ENCODE measurements at regions not wholly inside any gene's neighbourhood (a gene's known extent, or its start where the extent isn't known, plus 50 kb on each side); places are given as distances from the start of the nearest gene placed in this dataset.

DNA sequence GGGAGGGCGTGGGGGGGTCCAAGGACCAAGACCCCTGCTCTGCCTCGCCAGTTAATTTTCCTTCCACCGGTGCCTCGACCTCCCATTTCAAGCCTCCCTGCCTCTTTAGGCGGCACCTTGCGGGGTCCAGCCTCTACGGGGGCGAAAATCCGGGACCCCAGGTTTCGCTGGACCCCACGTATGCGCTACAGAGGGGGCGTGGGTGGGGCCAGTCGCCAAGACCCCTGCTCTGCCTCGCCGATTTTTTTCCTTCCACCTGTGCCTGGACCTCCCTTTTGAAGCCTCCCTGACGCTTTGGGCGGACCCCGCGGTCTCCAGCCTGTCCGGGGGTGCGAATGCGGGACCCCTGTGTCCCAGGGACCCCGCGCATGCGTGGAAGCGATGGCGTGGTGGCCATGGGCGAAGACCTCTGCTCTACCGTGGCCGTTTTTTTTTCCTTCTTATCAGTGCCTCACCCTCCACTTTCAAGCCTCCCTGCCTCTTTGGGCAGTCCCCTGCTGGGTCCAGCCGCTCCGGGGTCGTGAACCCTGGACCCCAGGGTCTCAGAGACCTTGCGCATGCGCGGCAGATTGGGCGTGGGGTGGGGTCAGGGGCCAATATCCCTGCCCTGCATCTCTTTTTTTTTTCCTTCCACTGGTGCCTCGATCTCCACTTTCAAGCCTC is 324.2 kb downstream of the ALG10 start:
- POLR2A ChIA-PET: no interaction called here
- no peak for FAIRE-seq
- H3K27ac ChIP-seq (ENCODE audit: extremely low read length, insufficient read depth, low read length): no peak overlapping the region
- peaks cover 10 to 44% of the 10 kb centered on the region in 2 experiments for H3K27me3 ChIP-seq (ENCODE audit: control insufficient read depth in 1 of 2, insufficient read depth in 2 of 2, low read length in 2 of 2)
- WGBS (ENCODE audit: low lambda C conversion rate): 9% methylated on average over 30 of the region's 39 CpGs
- ATAC-seq: no peak
- BruUV-seq (replicated peaks): no TSS peak
- peaks cover 19% of the 10 kb centered on the region; the same call in 1 of the 2 replicates for H3K4me1 ChIP-seq (ENCODE audit: insufficient read depth, low read length)
- no peaks in the 10 kb centered on the region for H3K9me3 ChIP-seq (ENCODE audit: low read length)
- H3K79me2 ChIP-seq (ENCODE audit: insufficient read depth, low read length): no peaks in the 10 kb centered on the region
- TF ChIP-seq, protein P1, sequence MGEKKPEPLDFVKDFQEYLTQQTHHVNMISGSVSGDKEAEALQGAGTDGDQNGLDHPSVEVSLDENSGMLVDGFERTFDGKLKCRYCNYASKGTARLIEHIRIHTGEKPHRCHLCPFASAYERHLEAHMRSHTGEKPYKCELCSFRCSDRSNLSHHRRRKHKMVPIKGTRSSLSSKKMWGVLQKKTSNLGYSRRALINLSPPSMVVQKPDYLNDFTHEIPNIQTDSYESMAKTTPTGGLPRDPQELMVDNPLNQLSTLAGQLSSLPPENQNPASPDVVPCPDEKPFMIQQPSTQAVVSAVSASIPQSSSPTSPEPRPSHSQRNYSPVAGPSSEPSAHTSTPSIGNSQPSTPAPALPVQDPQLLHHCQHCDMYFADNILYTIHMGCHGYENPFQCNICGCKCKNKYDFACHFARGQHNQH (CRISPR knock-in tag; IDR thresholded peaks at IDR 0.05): no peak
- TF ChIP-seq, protein P2, sequence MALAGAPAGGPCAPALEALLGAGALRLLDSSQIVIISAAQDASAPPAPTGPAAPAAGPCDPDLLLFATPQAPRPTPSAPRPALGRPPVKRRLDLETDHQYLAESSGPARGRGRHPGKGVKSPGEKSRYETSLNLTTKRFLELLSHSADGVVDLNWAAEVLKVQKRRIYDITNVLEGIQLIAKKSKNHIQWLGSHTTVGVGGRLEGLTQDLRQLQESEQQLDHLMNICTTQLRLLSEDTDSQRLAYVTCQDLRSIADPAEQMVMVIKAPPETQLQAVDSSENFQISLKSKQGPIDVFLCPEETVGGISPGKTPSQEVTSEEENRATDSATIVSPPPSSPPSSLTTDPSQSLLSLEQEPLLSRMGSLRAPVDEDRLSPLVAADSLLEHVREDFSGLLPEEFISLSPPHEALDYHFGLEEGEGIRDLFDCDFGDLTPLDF (CRISPR knock-in tag; IDR thresholded peaks at IDR 0.05): no peak
- TF ChIP-seq SALL2 (CRISPR knock-in tag; IDR thresholded peaks at IDR 0.05): no peak
- no peak for TF ChIP-seq ZNF83 (CRISPR knock-in tag; IDR thresholded peaks at IDR 0.05; ENCODE audit: borderline replicate concordance)
- H4K20me1 ChIP-seq (ENCODE audit: insufficient read depth, low read length): no peaks in the 10 kb centered on the region
- H3K36me3 ChIP-seq (replicated peaks in 1 of 2; ENCODE audit: control insufficient read depth in 1 of 2, insufficient read depth in 2 of 2, low read length in 2 of 2): no peaks in the 10 kb centered on the region
- no peak overlapping the region for H2AFZ ChIP-seq (ENCODE audit: low read length)
- H3K4me2 ChIP-seq (ENCODE audit: low read depth, low read length): peak overlapping the region; percentile 53
- intact Hi-C loops (cut with micrococcal nuclease; ENCODE audit: unreplicated experiment) (loop anchor here (1.0 kb wide), 1 partner anchor 279 kb away; no protein-coding TSS in a partner anchor), in situ Hi-C loops (cut with HindIII; ENCODE audit: extremely low pct_ligation_motif_present, low pct_unique_long_range_greater_than_20kb) (no loop called here)
- no peak for DNase-seq (ENCODE audit: low spot score)
- no peak overlapping the region for H3K9ac ChIP-seq (ENCODE audit: insufficient read depth, low read depth, low read length)
- peak overlapping the region in 1 of 3 experiments; percentile 50; a peak in 1 of 6 replicates for H3K4me3 ChIP-seq (replicated peaks in 1 of 3; ENCODE audit: insufficient read depth in 1 of 3, low read depth in 2 of 3, low read length in 3 of 3)
- CTCF ChIA-PET (ENCODE audit: low intra/inter-chr PET ratio, low total read pairs): interaction anchor here (0.7 kb wide), 1 partner anchor 279 kb away, joined by 3 read pairs; no protein-coding TSS in a partner anchor

DNA sequence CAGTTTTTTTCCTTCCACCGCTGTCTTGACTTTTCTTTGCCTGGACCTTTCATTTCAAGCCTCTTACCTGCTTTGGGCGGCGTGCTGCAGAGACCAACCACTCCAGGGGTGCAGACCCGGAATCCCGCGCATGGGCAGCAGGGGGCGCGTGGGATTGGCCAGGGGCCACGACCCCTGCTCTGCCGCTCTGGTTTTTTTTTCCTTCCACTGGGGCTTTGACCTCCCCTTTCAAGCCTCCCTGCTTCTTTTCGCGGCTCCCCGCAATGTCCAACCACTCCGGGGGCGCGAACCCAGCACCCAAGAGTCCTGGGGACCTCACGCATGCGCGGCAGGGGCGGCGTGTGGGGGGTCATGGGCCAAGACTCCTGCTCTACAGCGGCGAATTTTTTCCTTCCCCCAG is 325.1 kb downstream of the ALG10 start:
- Histone ChIP-seq H3K79me2 (ENCODE audit: insufficient read depth, low read length) (no peaks in the 10 kb centered on the region), H3K27me3 (ENCODE audit: control insufficient read depth in 1 of 2, insufficient read depth in 2 of 2, low read length in 2 of 2) (peaks cover 10 to 40% of the 10 kb centered on the region in 2 experiments), H3K4me1 (ENCODE audit: insufficient read depth, low read length) (peaks cover 19% of the 10 kb centered on the region; the same call in 1 of the 2 replicates), H3K4me2 (ENCODE audit: low read depth, low read length) (peak overlapping the region; percentile 53; the same call in 1 of the 2 replicates), H3K27ac (ENCODE audit: extremely low read length, insufficient read depth, low read length) (no peak overlapping the region), H4K20me1 (ENCODE audit: insufficient read depth, low read length) (no peaks in the 10 kb centered on the region), H3K36me3 (replicated peaks in 1 of 2; ENCODE audit: control insufficient read depth in 1 of 2, insufficient read depth in 2 of 2, low read length in 2 of 2) (no peaks in the 10 kb centered on the region), H3K9me3 (ENCODE audit: low read length) (no peaks in the 10 kb centered on the region), H2AFZ (ENCODE audit: low read length) (no peak overlapping the region), H3K4me3 (replicated peaks in 1 of 3; ENCODE audit: insufficient read depth in 1 of 3, low read depth in 2 of 3, low read length in 3 of 3) (no peak overlapping the region), H3K9ac (ENCODE audit: insufficient read depth, low read depth, low read length) (no peak overlapping the region)
- in situ Hi-C loops (cut with HindIII; ENCODE audit: extremely low pct_ligation_motif_present, low pct_unique_long_range_greater_than_20kb) (no loop called here), intact Hi-C loops (cut with micrococcal nuclease; ENCODE audit: unreplicated experiment) (loop anchor here (1.0 kb wide), 1 partner anchor 278 kb away; no protein-coding TSS in a partner anchor)
- no TSS peak for BruUV-seq (replicated peaks)
- ATAC-seq: peak; percentile 72
- 37% methylated on average over 23 of the region's 23 CpGs for WGBS (ENCODE audit: low lambda C conversion rate)
- ChIA-PET CTCF (ENCODE audit: low intra/inter-chr PET ratio, low total read pairs) (interaction anchor here (0.7 kb wide), 1 partner anchor 278 kb away, joined by 3 read pairs; no protein-coding TSS in a partner anchor), POLR2A (no interaction called here)
- FAIRE-seq: no peak
- peak; percentile 18 for DNase-seq (ENCODE audit: low spot score)
- no peak for TF ChIP-seq ZFP41 (CRISPR knock-in tag; IDR thresholded peaks at IDR 0.05; ENCODE audit: borderline replicate concordance)
- TF ChIP-seq, protein P3, sequence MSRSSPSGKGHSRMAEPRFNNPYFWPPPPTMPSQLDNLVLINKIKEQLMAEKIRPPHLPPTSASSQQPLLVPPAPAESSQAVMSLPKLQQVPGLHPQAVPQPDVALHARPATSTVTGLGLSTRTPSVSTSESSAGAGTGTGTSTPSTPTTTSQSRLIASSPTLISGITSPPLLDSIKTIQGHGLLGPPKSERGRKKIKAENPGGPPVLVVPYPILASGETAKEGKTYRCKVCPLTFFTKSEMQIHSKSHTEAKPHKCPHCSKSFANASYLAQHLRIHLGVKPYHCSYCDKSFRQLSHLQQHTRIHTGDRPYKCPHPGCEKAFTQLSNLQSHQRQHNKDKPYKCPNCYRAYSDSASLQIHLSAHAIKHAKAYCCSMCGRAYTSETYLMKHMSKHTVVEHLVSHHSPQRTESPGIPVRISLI (CRISPR knock-in tag; IDR thresholded peaks at IDR 0.05; ENCODE audit: borderline replicate concordance): peak; percentile 73; the same call in 1 of the 2 replicates
- no peak for TF ChIP-seq ZNF383 (CRISPR knock-in tag; IDR thresholded peaks at IDR 0.05; ENCODE audit: borderline replicate concordance)
- TF ChIP-seq POLR2G (IDR thresholded peaks at IDR 0.05; ENCODE audit: low read depth, low read length): no peak
- TF ChIP-seq YY1 (IDR thresholded peaks at IDR 0.05; ENCODE audit: insufficient read depth, insufficient replicate concordance, low read depth, low read length): no peak
- TF ChIP-seq, protein P4, sequence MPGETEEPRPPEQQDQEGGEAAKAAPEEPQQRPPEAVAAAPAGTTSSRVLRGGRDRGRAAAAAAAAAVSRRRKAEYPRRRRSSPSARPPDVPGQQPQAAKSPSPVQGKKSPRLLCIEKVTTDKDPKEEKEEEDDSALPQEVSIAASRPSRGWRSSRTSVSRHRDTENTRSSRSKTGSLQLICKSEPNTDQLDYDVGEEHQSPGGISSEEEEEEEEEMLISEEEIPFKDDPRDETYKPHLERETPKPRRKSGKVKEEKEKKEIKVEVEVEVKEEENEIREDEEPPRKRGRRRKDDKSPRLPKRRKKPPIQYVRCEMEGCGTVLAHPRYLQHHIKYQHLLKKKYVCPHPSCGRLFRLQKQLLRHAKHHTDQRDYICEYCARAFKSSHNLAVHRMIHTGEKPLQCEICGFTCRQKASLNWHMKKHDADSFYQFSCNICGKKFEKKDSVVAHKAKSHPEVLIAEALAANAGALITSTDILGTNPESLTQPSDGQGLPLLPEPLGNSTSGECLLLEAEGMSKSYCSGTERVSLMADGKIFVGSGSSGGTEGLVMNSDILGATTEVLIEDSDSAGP (CRISPR knock-in tag; IDR thresholded peaks at IDR 0.05; ENCODE audit: borderline replicate concordance): no peak

Measured in HepG2 (cell line).